HG03196 (cell line): ENCODE measurements at regions not wholly inside any gene's neighbourhood (a gene's known extent, or its start where the extent isn't known, plus 50 kb on each side); places are given as distances from the start of the nearest gene placed in this dataset.
"Not testable (repeated sequence)": the region's sequence is repeated elsewhere in the genome, so short reads cannot be mapped to it uniquely, and the experiment has no call there.

Source experiments
- ATAC-seq: cut with Tn5 transposase; IDR thresholded peaks from one replicate; pipeline ENCODE4 v1.9.1; 2021; ENCODE audit not compliant: unreplicated experiment

DNA sequence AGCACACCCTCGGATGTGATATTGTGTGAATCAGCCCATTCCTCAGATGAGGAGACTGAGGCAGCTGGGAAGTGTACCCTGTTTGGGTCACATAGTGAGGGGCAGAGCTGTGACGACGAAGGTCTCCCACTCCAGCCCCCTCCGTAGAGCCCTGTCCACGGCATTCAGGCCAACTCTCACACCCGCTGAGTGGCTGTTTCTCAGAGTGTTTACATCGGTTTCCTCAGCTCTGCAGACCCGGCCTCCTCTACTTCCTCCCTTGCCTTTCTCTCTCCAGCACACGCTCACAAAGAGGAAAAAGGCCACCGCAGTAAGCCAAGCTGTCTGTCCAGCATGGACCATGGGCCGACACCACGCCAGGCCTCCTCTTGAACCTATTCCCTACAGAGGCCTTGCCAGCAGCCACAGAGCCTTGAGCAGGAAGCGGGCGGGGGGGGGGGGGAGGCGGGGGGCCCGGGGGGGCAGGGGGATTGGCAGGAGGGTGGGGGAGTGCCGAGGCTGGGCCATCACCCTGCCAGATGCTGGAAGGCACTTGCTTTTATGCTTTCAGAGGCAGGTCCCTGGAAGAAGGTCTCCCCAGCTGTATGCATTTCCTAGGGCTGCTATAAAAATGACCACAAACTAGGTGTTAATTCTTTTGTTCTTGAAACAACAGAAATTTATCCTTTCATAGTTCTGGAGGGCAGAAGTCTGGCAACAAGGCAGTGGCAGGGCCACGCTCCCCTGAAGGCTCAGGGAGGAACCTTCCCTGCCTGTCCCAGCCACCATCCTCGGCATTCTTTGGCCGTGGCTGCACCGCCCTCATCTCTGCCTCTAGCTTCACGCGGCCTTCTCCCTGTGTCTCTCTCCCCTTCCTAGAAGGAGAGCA is 178.4 kb downstream of the PSMG1 start:
- no peak for ATAC-seq

DNA sequence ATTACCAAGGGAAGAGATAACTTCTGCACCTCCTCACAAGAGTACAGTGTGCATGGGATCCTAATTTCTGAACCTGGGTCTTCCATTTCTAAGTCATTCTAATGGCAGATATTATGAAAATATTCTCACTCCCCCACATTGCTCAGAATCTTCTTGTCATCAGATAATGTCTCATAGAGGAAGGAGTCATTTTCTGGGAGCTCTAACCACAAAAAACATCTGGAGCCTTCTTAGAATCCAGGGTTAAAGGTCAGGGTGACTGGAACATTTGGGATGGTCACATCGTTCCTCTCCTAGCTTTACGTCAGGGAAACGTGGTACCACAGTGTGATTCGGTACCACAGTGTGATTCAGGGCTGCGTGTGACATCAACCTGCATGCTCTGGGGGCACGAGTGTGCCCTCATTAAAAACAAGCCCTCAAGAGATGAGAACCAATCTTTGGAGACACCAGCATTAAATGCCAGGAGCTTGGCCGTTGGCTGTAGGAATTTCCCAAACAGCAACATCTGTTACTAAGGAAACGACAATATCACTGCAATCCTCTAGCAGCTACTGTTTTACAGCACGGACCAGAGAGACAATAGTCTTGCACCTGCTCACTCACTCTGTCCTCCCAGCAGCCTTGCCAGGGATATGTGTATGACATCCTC is 179.1 kb downstream of the PSMG1 start:
- no peak for ATAC-seq

DNA sequence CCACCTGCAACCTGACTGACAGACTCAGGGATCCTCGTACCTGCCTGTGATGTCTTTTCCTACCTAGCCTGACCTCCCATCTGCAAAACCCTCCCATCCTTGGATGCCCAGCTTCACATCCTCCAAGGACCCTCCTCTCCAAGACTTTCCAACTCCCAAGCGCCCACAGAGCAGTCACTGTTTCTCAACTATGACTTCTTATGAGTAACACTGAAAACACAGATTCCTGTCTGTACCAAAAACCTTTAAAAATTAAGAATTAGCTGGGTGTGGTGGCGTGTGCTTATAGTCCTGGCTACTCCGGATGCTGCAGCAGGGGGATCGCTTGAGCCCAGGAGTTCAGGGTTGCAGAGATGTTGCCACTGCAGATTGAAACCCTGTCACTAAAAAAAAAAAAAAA is 181.9 kb downstream of the PSMG1 start:
- no peak for ATAC-seq

DNA sequence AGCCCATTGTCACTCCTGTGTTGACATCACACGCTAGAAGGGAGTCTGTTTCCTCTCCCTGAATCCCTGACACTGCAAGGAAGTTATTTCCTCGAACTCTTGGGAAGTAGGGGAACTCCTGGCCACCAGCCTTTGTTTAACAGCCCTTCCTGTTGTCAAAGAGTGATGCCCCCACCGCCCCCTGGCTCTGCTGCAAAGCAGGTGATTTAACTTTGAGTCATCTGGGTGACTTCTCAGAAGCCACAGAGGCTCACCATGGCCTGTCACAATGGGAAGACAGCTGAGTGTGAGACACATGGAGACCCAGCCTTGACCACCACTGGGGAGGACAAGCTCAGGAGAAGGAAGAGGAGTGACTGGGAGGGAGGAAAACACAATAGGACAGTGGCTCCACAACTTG is 182.8 kb downstream of the PSMG1 start:
- ATAC-seq: no peak

DNA sequence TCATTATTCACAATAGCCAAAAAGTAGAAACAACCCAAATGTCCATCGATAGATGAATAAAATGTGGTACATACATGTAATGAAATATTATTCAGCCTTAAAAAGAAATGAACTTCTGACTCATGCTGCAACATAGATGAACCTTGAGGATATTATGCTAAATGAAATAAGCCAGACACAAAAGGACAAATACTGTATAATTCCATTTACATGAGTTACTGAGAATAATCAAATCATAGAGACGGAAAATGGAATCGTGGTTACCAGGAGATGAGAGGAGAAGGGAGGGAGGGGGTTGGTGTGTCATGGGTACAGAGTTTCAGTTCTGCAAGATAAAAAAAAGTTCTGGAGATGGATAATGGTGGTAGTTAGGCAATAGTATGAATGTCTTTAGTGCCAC is 184.1 kb downstream of the PSMG1 start:
- no peak for ATAC-seq

DNA sequence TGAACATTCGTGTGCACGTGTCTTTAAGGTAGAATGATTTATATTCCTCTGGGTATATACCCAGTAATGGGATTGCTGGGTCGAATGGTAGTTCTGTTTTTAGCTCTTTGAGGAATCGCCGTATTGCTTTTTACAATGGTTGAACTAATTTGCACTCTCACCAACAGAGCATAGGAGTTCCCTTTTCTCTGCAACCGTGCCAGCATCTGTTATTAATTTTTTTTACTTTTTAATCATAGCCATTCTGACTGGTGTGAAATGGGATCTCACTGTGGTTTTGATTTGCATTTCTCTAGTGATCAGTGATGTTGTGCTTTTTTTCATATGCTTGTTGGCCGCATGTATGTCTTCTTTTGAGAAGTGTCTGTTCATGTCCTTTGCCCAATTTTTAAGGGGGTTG is 185.0 kb downstream of the PSMG1 start:
- ATAC-seq: not testable (repeated sequence)

DNA sequence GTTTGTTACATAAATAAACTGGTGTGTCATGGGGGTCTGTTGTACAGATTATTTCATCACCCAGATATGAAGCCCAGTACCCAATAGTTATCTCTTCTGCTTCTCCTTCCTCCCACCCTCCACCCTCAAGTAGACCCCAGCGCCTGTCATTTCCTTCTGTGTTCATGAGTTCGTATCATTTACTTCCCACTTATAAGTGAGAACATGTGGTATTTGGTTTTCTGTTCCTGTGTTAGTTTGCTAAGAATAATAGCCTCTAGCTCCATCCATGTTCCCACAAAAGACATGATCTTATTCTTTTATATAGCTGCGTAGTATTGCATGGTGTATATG is 185.4 kb downstream of the PSMG1 start:
- not testable (repeated sequence) for ATAC-seq

DNA sequence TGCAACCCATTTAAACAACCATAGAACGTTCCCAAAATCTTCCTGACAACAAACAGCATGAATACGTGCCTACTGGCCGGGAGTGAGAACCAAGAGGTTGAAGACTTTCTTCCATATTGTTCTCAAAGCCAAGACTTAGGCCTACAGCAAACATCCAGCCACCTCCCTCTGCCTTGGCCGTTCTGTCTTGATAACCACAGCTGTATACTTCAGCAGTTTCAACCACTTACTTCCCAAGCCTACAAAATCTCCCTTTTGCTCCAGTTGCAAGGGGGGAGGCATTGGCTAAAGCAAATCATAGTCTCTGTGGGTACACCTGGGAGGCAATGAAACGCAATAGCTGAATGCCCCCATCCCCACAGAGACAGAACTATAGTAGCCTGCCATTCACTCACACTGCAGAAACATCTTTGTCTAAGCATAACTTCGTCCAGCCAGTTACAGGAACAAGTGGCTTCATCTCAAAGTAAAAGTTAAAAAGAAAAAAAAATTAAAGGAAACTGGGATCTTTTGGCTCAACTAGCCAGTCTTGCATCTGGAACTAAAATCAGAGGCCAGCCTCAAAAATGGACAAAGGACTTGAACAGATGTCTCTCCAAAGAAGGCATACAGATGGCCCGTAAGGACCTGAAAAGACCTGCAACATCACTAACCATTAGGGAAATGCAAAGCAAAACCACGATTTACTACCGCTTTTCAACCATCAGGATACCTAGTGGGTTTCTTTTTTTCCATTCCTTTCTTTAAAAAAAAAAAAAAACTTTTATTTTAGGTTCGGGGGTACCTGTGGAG is 186.0 kb downstream of the PSMG1 start:
- ATAC-seq: no peak

DNA sequence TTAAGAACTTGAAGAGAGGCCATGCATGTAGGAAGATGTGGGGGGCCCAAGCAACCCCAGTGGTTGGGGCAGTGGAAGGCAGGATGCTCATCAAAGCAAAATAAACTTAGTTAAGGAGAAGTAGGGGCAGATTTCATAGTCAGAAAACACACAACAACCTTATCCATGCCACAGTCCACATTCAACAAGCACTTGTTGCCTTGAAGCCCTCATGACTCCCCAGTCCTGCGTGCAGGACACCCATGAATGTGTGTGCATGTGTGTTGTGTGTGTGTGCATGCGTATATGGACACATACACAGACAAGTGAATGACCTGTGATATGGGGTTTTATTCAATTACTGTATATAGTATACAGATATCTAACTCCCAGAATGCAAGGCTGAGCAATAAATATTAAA is 186.9 kb downstream of the PSMG1 start:
- ATAC-seq: no peak

DNA sequence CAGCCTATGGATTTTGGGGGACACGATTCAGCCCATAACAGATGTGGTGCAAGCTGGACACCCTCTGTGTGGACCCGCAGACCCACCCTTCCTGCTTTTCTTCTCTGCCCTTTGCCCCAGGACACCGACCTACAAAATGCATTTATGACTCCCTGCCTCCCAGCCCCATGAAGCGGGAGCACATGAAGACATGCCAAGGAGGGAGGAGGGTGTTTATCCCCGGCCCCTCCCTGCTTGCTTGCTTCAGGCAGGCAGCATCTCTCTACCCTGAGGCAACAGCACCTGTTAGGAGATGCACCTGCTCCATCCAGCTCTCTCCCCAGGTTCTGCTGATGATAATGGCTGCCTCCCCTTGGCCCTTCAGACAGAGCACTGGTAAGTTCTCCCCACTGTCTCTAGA is 187.5 kb downstream of the PSMG1 start:
- no peak for ATAC-seq

DNA sequence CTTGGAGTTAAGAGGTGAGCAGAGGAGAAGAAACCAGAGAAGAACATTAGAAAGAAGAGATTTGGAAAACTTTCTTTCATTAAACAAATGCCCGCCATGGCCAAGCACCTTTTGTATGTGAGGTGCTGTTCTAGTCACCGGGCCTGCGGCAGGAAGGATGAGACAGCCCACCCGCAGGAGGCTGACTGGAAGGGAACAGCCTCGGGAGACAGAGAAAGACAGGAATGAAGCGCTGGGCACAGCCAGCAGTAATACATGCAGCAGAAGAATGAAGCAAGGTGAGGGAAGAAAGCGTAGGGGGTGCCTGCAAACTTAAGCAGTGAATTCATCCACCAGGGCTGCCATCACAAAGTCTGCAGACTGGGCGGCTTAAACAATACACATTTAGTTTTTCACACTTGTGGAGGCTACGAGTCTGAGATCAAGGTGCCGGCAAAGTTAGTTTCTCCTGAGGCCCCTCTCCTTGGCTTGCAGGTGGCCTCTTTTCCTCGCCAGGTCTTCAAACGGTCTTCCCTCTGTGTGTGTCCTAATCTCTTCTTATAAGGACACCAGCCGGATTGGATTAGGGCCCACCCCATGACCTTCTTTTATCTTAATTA is 188.1 kb downstream of the PSMG1 start:
- no peak for ATAC-seq

DNA sequence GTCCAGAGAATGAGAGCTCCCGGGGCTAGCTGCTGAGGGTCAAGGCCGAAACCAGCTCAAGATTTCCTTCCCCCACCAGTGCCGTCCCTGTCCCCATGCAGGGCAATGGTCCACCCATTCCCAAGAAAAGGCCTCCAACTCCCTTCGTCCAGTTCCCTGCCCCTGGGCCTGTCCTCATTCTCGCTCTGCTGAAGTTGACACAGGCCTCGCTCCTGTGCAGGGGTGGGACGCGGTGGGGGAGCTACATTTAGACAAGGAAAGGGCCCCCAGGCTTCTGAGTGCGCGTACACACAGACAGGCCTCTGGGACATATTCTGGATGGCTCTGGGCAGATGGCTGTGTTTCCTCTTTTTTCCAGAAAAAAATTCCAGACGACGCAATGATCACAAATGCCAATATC is 188.3 kb downstream of the ETS2 start:
- no peak for ATAC-seq

DNA sequence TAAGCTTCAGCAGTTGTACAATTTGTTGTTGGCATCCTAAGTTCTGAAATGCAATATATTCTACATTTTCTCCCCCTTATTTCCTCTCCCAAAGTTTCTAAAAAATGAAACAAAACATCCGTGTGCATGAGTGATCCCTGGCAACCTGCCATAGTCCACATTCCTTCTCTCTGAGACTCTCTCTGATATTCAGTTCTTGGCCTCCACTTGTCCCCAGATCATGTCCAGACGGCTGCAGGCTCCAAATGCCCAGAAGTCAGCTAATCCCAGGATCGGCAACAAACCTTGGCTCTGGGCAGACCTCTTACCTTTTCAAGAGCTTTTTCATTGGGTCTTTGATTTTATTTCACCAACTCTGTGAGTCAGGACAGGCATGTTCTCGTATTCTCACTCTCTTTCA is 187.8 kb downstream of the ETS2 start:
- no peak for ATAC-seq

DNA sequence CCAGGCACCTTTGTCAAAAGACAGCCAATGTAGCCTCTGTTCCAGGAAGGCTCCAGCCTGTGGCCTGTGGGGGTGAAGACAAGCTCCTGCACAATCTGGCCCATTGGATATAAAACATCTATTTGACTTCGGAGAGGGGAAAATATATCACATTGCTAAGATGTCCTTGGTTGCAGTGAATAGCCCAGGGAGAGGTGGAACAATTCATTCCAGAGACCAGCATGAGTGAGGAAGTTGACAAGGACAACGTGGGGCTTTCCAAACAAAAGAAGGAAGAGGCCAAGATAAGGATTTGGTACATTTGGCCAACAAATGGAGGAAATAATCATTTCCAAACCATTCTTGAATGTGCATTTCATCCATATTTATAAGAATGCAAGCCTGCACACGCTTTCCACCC is 187.0 kb downstream of the ETS2 start:
- ATAC-seq: no peak

DNA sequence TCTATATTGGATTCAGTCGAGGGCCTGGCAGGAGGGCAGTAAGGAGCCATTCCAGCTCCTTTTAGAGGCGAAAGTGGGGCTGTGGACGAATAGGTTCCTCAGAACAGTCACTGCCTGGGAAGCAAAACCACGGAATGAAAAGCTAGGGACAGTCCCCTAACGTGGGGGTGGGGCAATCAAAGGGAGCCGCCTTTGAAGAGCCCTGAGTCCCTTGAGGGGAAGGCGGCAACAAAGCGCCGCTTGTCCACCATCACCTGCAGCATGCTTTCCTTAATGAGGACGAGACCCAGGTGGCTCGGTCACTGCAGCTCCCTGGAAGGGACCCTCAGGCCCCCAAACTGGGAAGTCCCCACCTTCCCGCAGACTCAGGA is 184.7 kb downstream of the ETS2 start:
- ATAC-seq: no peak

DNA sequence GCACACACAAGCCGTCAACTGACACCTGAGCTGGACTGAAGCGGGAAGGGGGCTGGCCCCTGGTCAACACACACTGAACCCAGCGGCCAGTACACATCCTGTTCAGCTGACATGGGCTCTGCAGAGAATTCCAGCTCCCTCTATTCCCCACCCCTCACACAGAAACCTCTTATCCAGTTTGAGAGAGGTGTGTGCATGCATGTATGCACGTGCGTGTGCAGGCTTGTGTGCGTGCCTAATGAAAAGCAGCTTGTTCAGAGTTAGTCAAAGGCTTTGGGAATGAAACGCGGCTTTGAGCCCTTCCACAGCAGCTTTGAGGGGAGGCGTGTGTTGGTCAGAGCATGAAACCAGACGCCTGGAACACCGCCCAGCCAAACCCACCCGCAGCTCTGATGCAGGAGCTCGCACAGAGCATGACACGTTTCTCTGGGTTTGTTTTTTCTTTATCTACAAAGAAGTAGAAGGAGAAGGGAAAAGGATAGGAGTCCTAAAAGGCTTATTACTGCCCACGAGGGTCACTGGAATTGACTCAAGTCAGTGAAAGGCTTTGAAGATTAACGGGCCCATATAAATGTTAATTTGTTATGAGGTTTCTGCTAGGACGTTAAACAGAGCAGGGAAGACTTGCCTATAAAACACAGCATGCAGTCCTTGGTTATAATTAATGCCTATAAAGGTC is 184.2 kb downstream of the ETS2 start:
- ATAC-seq: no peak

DNA sequence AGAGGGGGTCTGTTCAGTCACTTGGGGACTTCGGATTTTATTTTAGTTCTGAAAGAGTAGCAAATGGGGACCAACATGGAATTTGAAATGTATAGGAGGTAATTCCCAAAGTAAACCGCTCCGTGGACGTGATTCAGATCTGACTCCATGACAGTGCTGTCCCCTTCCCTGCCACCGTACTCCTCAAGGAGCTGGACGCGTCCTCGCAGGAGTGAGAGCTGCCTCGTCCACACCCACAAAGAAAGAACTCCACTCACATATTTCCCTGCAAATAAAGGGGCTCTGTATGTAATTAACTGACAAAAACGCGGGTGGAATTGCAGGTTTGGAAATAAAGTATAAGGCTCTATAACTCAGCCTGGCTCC is 183.6 kb downstream of the ETS2 start:
- ATAC-seq: no peak

DNA sequence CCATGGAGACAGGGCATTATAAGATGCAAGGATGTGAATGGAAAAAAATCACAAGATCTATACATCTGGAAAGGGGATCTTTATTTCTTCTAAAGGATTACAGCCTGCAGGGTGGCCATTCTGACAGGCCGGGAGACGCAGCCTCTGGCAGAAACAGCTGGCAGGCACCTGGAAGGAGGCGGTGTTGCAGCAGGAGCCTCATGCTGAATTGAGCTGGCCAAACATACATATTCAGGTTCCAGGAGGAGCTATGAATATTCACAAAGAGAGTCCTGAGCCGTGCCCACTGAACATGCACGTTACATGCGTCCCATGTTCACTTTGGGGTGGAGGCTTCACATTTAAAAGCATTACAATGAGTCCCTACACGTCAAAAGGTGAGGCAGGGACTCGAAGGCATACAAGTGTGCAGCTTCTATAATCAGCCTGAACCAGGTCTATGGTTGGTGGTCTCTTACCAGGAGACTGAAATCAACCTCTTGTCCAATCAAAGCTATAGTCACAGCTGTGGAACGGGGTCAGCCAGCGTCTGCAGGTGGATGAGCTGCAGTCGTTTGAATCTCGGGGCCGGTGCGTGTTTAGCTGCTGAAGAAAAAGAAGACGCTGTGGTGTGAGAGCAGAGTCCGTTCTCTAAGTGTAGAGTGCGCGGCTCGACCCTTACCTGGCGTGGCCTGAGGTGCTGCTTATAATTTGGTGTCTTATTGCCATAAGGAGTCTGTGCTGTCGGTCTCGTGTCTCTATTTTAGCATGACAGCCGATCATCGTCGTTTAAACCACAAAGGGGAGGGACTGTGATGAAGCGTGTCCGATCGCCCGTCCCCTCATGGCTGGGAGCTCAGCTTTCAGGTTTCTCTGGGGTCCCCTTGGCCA is 183.0 kb downstream of the ETS2 start:
- no peak for ATAC-seq

DNA sequence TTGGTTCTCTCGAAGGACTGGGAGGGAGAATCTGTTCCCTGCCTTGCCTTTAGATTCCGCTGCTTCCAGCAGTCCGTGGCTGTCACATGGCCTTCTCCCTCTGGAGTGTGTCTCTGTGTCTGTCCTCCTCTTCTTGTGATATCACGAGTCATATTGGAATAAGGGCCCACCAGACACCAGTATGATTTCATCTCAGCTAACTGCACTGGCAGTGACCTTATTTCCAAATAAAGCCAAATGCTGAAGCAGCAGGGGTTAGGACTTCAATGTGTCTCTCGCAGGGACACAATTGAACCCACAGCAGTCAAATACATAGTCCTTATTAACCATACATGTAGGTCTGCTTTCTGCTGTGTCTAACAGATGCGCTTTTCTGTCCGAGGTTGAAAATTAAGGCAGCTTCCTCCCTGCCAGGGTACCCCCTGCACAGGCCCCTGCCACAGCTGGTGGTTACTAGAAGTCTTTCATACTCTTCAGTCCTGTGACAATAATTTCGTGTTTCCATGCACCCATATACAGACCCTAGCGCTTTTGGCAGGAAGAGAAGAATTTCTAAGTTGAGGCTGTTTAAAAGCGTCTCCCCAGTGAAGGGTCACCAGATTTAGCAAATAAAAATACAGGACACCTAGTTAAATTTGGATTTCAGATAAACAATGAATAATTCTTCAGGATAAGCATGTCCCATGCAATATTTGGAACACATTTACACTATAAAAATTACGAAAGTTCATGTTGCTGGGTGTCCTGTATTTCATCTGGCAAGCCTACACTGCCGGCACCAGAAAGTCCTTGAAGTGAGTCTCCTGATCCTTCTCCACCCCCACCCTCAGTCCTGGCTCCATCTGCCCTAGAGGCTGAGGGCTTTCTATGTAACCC is 182.1 kb downstream of the ETS2 start:
- no peak for ATAC-seq
